ENCODE measurements at regions not wholly inside any gene's neighbourhood (a gene's known extent, or its start where the extent isn't known, plus 50 kb on each side); places are given as distances from the start of the nearest gene placed in this dataset.

- Mint-ChIP-seq H3K27ac (no peak overlapping the region), H3K9me3 (peaks cover 0 to 6% (median 2%) of the 10 kb centered on the region in 9 donors), H3K27me3 (peaks cover 0 to 10% (median 4%) of the 10 kb centered on the region in 5 donors), H3K4me1 (no peaks in the 10 kb centered on the region), H3K4me3 (no peak overlapping the region), H3K36me3 (no peaks in the 10 kb centered on the region)
- no peak for DNase-seq
- ATAC-seq = no peak
- POLR2A ChIA-PET = no interaction called here
Observed at GRCh38 chr10:126803394-126803793, 101.8 kb upstream of the DOCK1 start.

DNA sequence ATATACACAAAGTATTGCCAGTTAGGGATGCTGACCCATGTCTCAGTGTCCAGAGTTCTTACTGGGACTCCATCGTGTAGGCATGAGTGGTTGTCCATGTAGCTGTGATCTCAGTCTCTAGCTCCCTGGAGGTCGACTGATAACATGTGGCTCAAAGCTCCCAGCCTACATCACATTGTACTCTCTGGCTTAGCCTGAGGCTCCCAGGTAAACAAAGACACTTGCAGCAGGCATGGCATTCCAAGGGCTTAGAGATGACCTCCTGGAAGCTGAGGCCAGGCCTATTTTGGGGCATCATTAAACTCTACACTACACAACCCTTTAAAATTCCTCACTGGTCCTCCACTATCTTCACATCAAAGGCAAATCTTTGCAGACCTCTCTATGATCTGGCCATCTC, 100.8 kb upstream of the DOCK1 start:
- POLR2A ChIA-PET = no interaction called here
- Mint-ChIP-seq H3K9me3 (peaks cover 0 to 6% (median under 1%) of the 10 kb centered on the region in 9 donors), H3K36me3 (no peaks in the 10 kb centered on the region), H3K27me3 (peaks cover 0 to 10% (median 4%) of the 10 kb centered on the region in 5 donors), H3K27ac (no peak overlapping the region), H3K4me1 (no peaks in the 10 kb centered on the region), H3K4me3 (no peak overlapping the region)
- ATAC-seq = no peak
- DNase-seq = peak in 1 of 10 donors; percentile 27

DNA sequence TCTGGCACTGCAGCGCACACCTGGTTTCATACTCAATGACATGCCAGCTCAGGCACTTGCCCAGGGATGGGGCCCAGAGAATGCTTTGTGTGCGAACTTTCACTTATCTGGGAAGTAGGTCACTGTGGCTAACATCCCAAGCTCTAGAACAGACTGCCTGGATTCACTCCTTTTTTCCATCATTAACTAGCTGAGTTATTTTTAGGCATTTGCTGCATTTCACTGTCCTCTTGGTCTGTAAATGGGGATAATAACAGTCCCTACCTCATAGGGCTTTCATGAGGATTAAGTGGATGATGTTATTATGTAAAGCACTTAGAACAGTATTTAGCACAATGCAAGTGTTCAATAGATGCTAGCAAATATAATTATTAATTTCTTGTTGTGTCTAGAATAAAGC, 98.7 kb upstream of the DOCK1 start:
- DNase-seq (no peak), ATAC-seq (no peak)
- Mint-ChIP-seq H3K4me3 (no peak overlapping the region), H3K27me3 (peaks cover 0 to 10% (median 4%) of the 10 kb centered on the region in 5 donors), H3K4me1 (no peaks in the 10 kb centered on the region), H3K27ac (no peak overlapping the region), H3K36me3 (peaks cover 0 to 12% (median 0%) of the 10 kb centered on the region in 3 donors), H3K9me3 (peaks cover 2 to 14% (median 10%) of the 10 kb centered on the region in 9 donors)
- POLR2A ChIA-PET = no interaction called here

DNA sequence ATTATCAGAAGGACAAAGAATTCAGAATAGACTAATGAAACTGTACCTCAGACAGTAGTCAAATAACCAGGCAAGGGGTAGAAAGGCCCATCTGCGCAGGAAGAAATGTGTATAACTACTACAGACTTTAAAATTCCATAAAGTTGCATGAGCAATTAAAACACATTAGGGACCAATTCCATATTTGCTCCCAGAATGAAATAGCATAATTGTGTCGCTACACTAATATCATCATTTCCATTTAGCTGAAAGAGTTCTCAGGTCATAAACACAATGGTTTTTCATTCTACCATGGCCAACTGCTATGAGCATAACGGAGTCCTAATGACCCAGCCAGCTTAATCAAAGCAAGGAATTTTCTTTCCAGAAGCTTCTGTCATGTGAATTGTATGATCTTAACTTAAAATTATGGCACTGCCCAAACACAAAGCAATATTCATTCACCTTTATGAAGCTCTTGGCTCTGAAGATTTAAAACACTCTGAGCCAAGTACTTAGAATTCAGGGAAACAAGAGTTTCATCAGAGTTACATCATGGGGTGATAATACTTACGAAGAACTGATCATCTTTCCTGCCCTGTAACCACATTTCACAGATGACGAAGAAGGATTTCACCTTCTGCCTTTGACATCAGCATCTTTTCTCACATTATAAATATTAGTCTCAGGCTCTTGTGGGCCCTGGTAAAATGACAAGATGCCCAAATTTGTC, 98.1 kb upstream of the DOCK1 start:
- Mint-ChIP-seq H3K4me3 (no peak overlapping the region), H3K36me3 (peaks cover 0 to 12% (median 0%) of the 10 kb centered on the region in 3 donors), H3K4me1 (no peaks in the 10 kb centered on the region), H3K9me3 (peaks cover 2 to 17% (median 10%) of the 10 kb centered on the region in 9 donors), H3K27ac (no peak overlapping the region), H3K27me3 (peaks cover 0 to 10% (median 4%) of the 10 kb centered on the region in 5 donors)
- no peak for ATAC-seq
- POLR2A ChIA-PET = no interaction called here
- no peak for DNase-seq

- Mint-ChIP-seq H3K4me3 (no peak overlapping the region), H3K27me3 (peaks cover 0 to 10% (median 4%) of the 10 kb centered on the region in 5 donors), H3K4me1 (no peaks in the 10 kb centered on the region), H3K27ac (no peak overlapping the region), H3K9me3 (peaks cover 2 to 17% (median 10%) of the 10 kb centered on the region in 9 donors), H3K36me3 (peaks cover 0 to 12% (median 0%) of the 10 kb centered on the region in 3 donors)
- no peak for ATAC-seq
- no peak for DNase-seq
- POLR2A ChIA-PET = no interaction called here
Observed at GRCh38 chr10:126808103-126808502, 97.1 kb upstream of the DOCK1 start.

DNA sequence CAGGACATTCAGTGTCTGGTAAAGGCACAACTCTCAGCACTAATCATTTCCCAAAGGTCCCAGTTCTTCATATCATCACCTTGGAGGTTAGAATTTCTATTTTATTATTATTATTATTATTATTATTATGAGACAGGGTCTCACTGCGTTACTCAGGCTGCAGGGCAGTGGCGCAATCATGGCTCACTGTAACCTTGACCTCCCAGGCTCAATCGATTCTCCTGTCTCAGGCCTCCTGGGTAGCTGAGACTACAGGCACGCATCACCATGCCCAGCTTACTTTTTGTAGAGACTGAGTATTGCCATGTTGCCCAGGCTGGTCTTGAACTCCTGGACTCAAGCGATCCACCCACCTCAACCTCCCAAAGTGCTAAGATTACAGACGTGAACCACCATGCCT, 91.8 kb upstream of the DOCK1 start:
- Mint-ChIP-seq H3K4me1 (no peaks in the 10 kb centered on the region), H3K36me3 (peaks cover 0 to 12% (median 0%) of the 10 kb centered on the region in 3 donors), H3K9me3 (peaks cover 2 to 24% (median 10%) of the 10 kb centered on the region in 9 donors), H3K27me3 (peaks cover 0 to 10% (median 2%) of the 10 kb centered on the region in 5 donors), H3K27ac (no peak overlapping the region), H3K4me3 (no peak overlapping the region)
- DNase-seq = no peak
- ATAC-seq = no peak
- POLR2A ChIA-PET = no interaction called here

GRCh38 chr10:126833542-126833941, 71.7 kb upstream of the DOCK1 start:
- H3K27me3 Mint-ChIP-seq = peaks cover 0 to 10% (median 3%) of the 10 kb centered on the region in 5 donors
- no peak overlapping the region for H3K27ac Mint-ChIP-seq
- ATAC-seq (no peak), DNase-seq (no peak)
- H3K4me3 Mint-ChIP-seq = no peak overlapping the region
- no peaks in the 10 kb centered on the region for H3K36me3 Mint-ChIP-seq
- POLR2A ChIA-PET = no interaction called here
- H3K4me1 Mint-ChIP-seq = peaks cover 0 to 2% (median 0%) of the 10 kb centered on the region in 4 donors
- peaks cover 0 to 9% (median 2%) of the 10 kb centered on the region in 9 donors for H3K9me3 Mint-ChIP-seq

DNA sequence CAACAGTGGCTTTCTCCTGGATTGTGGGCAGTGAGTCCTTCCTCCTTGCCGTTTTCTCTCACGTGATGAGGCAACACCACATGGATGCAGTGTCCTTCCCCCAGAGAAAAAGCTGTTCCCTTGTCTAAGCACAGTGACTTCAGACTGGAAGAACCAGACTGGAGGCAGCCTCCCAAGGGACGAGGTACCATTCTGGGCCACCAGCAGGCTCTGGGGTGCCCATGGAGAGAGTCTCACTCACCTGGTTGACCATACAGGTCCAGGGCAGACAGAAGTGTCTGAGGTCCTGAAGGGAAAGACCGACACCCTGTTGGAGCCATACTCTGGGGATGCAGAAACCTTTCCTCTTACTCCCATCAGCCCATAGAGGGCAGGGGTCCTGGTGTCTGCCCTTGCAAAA, 69.2 kb upstream of the DOCK1 start:
- Mint-ChIP-seq H3K9me3 (peaks cover 0 to 4% (median 0%) of the 10 kb centered on the region in 9 donors), H3K36me3 (no peaks in the 10 kb centered on the region), H3K4me1 (peaks cover 0 to 2% (median 0%) of the 10 kb centered on the region in 4 donors), H3K27me3 (peaks cover 0 to 10% (median 3%) of the 10 kb centered on the region in 5 donors), H3K4me3 (no peak overlapping the region), H3K27ac (no peak overlapping the region)
- DNase-seq (no peak), ATAC-seq (no peak)
- POLR2A ChIA-PET = no interaction called here

DNA sequence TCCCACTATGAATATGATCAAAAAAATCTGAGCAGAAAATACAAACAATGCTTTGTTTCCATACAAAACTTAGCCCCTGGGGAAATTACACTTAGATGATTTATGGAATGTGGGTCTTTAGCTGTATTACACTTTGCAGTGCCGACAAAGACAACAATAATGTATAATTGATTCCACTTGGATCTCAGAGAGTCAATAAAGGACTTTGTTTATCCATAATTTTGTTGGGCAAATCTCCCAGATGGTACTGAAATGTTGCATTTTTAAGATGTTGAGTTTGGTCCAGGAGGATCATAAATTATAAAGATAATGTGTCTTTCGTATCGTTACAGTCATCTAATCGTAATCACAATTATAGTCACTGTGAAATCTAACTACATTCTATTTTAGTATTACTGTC, 66.9 kb upstream of the DOCK1 start:
- ATAC-seq = no peak
- Mint-ChIP-seq H3K27me3 (peaks cover 0 to 10% (median 3%) of the 10 kb centered on the region in 5 donors), H3K36me3 (no peaks in the 10 kb centered on the region), H3K4me1 (peaks cover 0 to 2% (median 0%) of the 10 kb centered on the region in 4 donors), H3K27ac (no peak overlapping the region), H3K4me3 (no peak overlapping the region), H3K9me3 (peaks cover 0 to 4% (median 0%) of the 10 kb centered on the region in 9 donors)
- POLR2A ChIA-PET = no interaction called here
- DNase-seq = no peak

DNA sequence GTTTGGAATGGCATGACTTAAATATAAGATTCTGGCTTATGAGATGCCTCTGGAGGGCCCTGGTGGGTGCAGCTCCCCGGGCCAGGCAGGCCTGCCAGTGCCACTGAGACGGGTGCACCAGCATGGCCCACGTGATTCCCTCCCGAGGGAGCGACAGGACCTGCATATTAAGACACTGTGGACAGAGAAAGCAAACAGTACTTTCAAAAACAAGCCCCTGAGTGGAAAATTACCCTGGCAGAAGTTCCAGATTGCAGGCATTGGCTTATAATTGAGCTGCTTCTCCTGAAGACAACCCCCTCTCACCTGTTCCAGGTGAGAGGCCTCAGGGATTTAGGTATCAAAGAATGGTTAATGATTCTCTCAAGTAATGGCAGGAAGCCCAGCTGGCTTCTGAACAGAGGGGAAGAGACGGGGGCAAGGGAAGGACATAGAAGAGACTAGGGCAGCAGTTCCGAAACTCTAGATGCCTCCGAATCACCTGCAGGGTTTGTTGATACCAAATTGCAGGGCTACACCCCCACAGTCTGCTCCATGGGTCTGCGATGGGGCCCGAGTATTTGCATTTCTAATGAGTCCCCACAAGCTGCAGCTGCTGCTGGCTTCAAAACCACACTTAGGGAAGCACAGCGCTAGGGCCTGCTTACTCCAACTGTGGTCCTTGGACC, 66.0 kb upstream of the DOCK1 start:
- H3K4me3 Mint-ChIP-seq = no peak overlapping the region
- H3K27ac Mint-ChIP-seq = no peak overlapping the region
- POLR2A ChIA-PET = no interaction called here
- peaks cover 0 to 10% (median 3%) of the 10 kb centered on the region in 5 donors for H3K27me3 Mint-ChIP-seq
- DNase-seq (no peak), ATAC-seq (no peak)
- peaks cover 0 to 4% (median 0%) of the 10 kb centered on the region in 9 donors for H3K9me3 Mint-ChIP-seq
- no peaks in the 10 kb centered on the region for H3K36me3 Mint-ChIP-seq
- peaks cover 0 to 2% (median 0%) of the 10 kb centered on the region in 4 donors for H3K4me1 Mint-ChIP-seq

GRCh38 chr10:126840576-126841135, 64.6 kb upstream of the DOCK1 start:
- H3K27me3 Mint-ChIP-seq = peaks cover 0 to 10% (median 3%) of the 10 kb centered on the region in 5 donors
- no peaks in the 10 kb centered on the region for H3K36me3 Mint-ChIP-seq
- no peak for DNase-seq
- no peak for ATAC-seq
- POLR2A ChIA-PET = no interaction called here
- peaks cover 0 to 2% (median 0%) of the 10 kb centered on the region in 4 donors for H3K4me1 Mint-ChIP-seq
- H3K27ac Mint-ChIP-seq = no peak overlapping the region
- no peak overlapping the region for H3K4me3 Mint-ChIP-seq
- peaks cover 0 to 4% (median 0%) of the 10 kb centered on the region in 9 donors for H3K9me3 Mint-ChIP-seq

GRCh38 chr10:126841341-126841895, 63.8 kb upstream of the DOCK1 start:
- H3K36me3 Mint-ChIP-seq = no peaks in the 10 kb centered on the region
- no peak overlapping the region for H3K4me3 Mint-ChIP-seq
- peaks cover 0 to 2% (median 0%) of the 10 kb centered on the region in 4 donors for H3K4me1 Mint-ChIP-seq
- DNase-seq = no peak
- H3K27me3 Mint-ChIP-seq = peaks cover 0 to 10% (median 3%) of the 10 kb centered on the region in 5 donors
- POLR2A ChIA-PET = no interaction called here
- peaks cover 0 to 4% (median 0%) of the 10 kb centered on the region in 9 donors for H3K9me3 Mint-ChIP-seq
- no peak overlapping the region for H3K27ac Mint-ChIP-seq
- no peak for ATAC-seq

DNA sequence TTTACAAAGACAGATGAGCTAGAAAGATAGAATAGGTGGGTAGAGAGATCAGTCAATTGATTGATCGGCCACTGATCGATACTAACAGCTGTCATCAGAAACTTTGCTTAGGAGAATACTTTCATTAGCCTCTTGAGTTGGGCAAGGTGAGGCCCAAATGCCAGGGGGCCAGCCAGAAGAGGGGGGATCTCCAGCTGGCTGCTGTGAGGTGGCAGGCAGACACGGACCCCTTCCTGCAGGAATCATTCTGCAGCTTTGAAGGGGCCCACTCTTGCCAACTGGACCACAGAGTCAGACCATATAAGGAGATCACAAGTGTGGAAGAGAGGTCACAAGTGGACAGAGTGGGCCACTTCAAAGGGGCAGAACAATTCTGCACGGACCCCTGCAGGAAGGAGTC, 62.9 kb upstream of the DOCK1 start:
- H3K36me3 Mint-ChIP-seq = no peaks in the 10 kb centered on the region

More for the DNA sequence above, 62.9 kb upstream of the DOCK1 start:
- H3K4me1 Mint-ChIP-seq = no peaks in the 10 kb centered on the region
- POLR2A ChIA-PET = no interaction called here
- peaks cover 0 to 4% (median 0%) of the 10 kb centered on the region in 9 donors for H3K9me3 Mint-ChIP-seq
- H3K4me3 Mint-ChIP-seq = no peak overlapping the region
- H3K27ac Mint-ChIP-seq = no peak overlapping the region
- H3K27me3 Mint-ChIP-seq = peaks cover 0 to under 1% (median 0%) of the 10 kb centered on the region in 5 donors
- ATAC-seq (no peak), DNase-seq (no peak)

Measured in naive thymus-derived CD8-positive, alpha-beta T cell (primary cell).